ENCODE measurements at regions not wholly inside any gene's neighbourhood (a gene's known extent, or its start where the extent isn't known, plus 50 kb on each side); places are given as distances from the start of the nearest gene placed in this dataset.

GRCh38 chr20:17822540-17823408 is 123.0 kb downstream of the BANF2 start:
- no peak overlapping the region for H3K9ac ChIP-seq (ENCODE audit: extremely low read depth, insufficient read length, low read length)
- no CpG with 5 or more reads among the region's 15 CpGs for WGBS (ENCODE audit: extremely low coverage, insufficient read length, low lambda C conversion rate)
- H4K20me1 ChIP-seq (ENCODE audit: control insufficient read depth, insufficient read depth, insufficient read length), result no peaks in the 10 kb centered on the region
- peaks cover 4% of the 10 kb centered on the region in 2 experiments; a peak in 3 of 5 replicates for H3K9me3 Mint-ChIP-seq
- TF ChIP-seq CTCF (conservative IDR thresholded peaks at IDR 0.05), result no peak
- no peak overlapping the region for H4K91ac ChIP-seq (ENCODE audit: insufficient read length, low read depth, low read length)
- H4K5ac ChIP-seq (ENCODE audit: insufficient read length, low read depth, low read length), result no peak overlapping the region
- H3K79me2 ChIP-seq (ENCODE audit: insufficient read depth, low read length), result no peaks in the 10 kb centered on the region
- no peak overlapping the region for H3K4me2 ChIP-seq (ENCODE audit: insufficient read depth, insufficient read length, low read length)
- DNase-seq, result no peak
- no peak overlapping the region for H2BK120ac ChIP-seq (ENCODE audit: low read depth, low read length, poor library complexity, severe bottlenecking)
- H2BK5ac ChIP-seq (ENCODE audit: insufficient read length, low read length), result no peak overlapping the region
- H3K79me1 ChIP-seq (ENCODE audit: insufficient read depth, low read depth, low read length, poor library complexity, severe bottlenecking), result no peaks in the 10 kb centered on the region
- H3K23ac ChIP-seq (ENCODE audit: insufficient read length, low read depth, low read length), result no peak overlapping the region
- peaks cover 0 to 4% (median 0%) of the 10 kb centered on the region in 3 experiments; a peak in 2 of 7 replicates for H3K36me3 Mint-ChIP-seq (ENCODE audit: insufficient read depth in 1 of 3, low read depth in 3 of 3)
- H3K18ac ChIP-seq (ENCODE audit: insufficient read length, low read depth, low read length), result no peak overlapping the region
- no peak overlapping the region for H2BK20ac ChIP-seq (ENCODE audit: low read depth, low read length, poor library complexity, severe bottlenecking)
- H3K27ac ChIP-seq (ENCODE audit: insufficient read length, low read depth, low read length), result no peak overlapping the region
- H3K4me1 ChIP-seq (ENCODE audit: insufficient read depth, low read length), result no peaks in the 10 kb centered on the region; the same call in 1 of the 2 replicates
- no peak overlapping the region for H2BK15ac ChIP-seq (ENCODE audit: low read depth, low read length)
- peaks cover 26 to 33% of the 10 kb centered on the region in 2 experiments for H3K4me1 Mint-ChIP-seq
- no peak overlapping the region for H3K27ac Mint-ChIP-seq
- no peaks in the 10 kb centered on the region; the same call in none of the 2 replicates for H3K27me3 Mint-ChIP-seq (ENCODE audit: low read depth)
- no peak overlapping the region for H3T11ph ChIP-seq (ENCODE audit: low read length)
- H3K4me3 Mint-ChIP-seq, result no peak overlapping the region
- H2AK5ac ChIP-seq (ENCODE audit: insufficient read length, low read length), result no peak overlapping the region
- no peak overlapping the region for H3K4ac ChIP-seq (ENCODE audit: low read depth, low read length)
- H3K23me2 ChIP-seq (ENCODE audit: insufficient read length, low read depth, low read length, poor library complexity, severe bottlenecking), result no peaks in the 10 kb centered on the region
- H2AFZ ChIP-seq (ENCODE audit: low read length), result no peak overlapping the region
- H3K56ac ChIP-seq (ENCODE audit: insufficient read length, low read depth, low read length), result no peak overlapping the region
- no peaks in the 10 kb centered on the region for H3K9me3 ChIP-seq (ENCODE audit: control insufficient read depth, low read depth, low read length)
- no peaks in the 10 kb centered on the region for H3K27me3 ChIP-seq (ENCODE audit: insufficient read depth, low read length)
- no peak overlapping the region for H4K8ac ChIP-seq (replicated peaks; ENCODE audit: insufficient read length, low read depth, low read length)
- no peak overlapping the region for H2BK12ac ChIP-seq (ENCODE audit: insufficient read length, low read depth, low read length)
- H3K14ac ChIP-seq (ENCODE audit: insufficient read depth, low read length), result no peak overlapping the region

Data from H9 (cell line).